ENCODE measurements at regions not wholly inside any gene's neighbourhood (a gene's known extent, or its start where the extent isn't known, plus 50 kb on each side); places are given as distances from the start of the nearest gene placed in this dataset.
A peak's percentile ranks its signal among the peaks of the same experiment; 100 is the strongest.
"Not testable (repeated sequence)": the region's sequence is repeated elsewhere in the genome, so short reads cannot be mapped to it uniquely, and the experiment has no call there.

DNA sequence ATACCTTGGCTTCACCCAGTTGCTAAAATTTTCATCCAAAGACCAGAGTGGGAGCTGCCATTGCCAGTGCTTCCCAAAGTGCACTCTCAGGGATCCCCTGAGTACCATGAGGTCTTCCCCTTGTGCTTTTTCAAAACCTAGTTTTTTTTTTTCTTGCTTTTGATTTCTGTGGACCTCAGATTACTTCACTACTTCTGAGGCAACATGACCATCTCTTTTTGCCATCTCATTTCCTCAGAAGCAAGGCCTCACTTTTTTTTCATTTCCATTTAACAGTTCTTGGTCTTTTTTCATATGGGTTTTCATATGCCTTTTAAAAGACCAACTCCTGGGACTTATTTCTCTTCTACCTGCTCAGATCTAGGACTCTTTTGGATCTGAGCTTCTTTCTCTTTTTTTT, 64.1 kb upstream of the MMS22L start:
- Histone ChIP-seq H3K9me3 (ENCODE audit: control insufficient read depth, low read length) (no peaks in the 10 kb centered on the region), H3K27ac (ENCODE audit: low read depth in 1 of 2, low read length in 2 of 2) (no peak overlapping the region), H3K4me1 (ENCODE audit: control insufficient read depth in 1 of 2, insufficient read depth in 2 of 2, low read length in 2 of 2) (no peaks in the 10 kb centered on the region), H3K27me3 (ENCODE audit: control insufficient read depth in 1 of 2, insufficient read depth in 2 of 2, low read length in 1 of 2) (no peaks in the 10 kb centered on the region), H3K4me3 (ENCODE audit: low read length in 2 of 2) (no peak overlapping the region), H3K36me3 (ENCODE audit: control insufficient read depth in 1 of 2, insufficient read depth in 2 of 2, low read length in 1 of 2) (no peaks in the 10 kb centered on the region)
- no peak for DNase-seq
- intact Hi-C loops (cut with DNase I) = no loop called here
- ATAC-seq (ENCODE audit: low FRiP score) = no peak

DNA sequence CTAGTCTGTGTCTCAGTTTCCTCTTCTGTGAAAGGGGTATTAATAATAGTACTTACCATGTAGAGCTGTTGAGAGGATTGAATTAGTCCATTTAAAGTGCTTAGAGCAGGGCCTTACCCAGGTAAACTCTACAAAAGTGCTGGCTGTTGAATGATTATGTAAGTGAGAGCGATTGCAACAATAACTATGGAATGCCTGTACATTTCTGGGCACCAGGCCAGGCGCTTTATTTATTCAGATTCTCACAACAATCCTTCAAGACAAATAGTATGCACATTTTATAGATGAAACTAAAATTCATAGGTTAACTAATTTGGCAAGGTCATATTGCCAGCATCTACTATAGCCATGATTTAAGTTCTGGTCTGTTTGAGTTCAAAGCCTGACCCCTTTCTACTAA, 78.3 kb upstream of the MMS22L start:
- no peaks in the 10 kb centered on the region for H3K4me1 ChIP-seq (ENCODE audit: control insufficient read depth in 1 of 2, insufficient read depth in 2 of 2, low read length in 2 of 2)
- no peak overlapping the region for H3K27ac ChIP-seq (ENCODE audit: low read depth in 1 of 2, low read length in 2 of 2)
- no peak for DNase-seq
- WGBS, 2 donors = 52 to 60% methylated on average over 2 of the region's 2 CpGs
- ATAC-seq (ENCODE audit: low FRiP score) = no peak
- no peaks in the 10 kb centered on the region for H3K9me3 ChIP-seq (ENCODE audit: control insufficient read depth, low read length)
- H3K36me3 ChIP-seq (ENCODE audit: control insufficient read depth in 1 of 2, insufficient read depth in 2 of 2, low read length in 1 of 2) = no peaks in the 10 kb centered on the region
- intact Hi-C loops (cut with DNase I) = no loop called here
- H3K4me3 ChIP-seq (ENCODE audit: low read length in 2 of 2) = no peak overlapping the region
- no peaks in the 10 kb centered on the region for H3K27me3 ChIP-seq (ENCODE audit: control insufficient read depth in 1 of 2, insufficient read depth in 2 of 2, low read length in 1 of 2)

DNA sequence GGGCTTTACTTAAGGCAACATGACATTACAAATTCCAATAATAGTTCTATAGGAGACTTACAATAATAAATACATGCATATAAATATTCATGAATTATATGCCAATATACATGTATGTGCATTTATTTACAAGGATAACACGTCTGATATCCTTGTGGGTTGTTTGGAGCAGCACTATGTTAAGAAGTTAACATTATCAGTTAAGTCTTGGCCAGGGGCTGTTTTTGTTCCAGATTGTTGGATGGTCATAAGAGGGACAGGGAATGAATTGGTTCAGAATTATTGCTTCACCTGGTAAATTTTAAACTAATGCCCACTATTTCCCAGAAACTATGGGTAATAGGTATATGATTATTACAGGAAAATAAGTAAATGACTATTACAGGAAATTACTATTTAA, 81.3 kb upstream of the MMS22L start:
- H3K4me3 ChIP-seq (ENCODE audit: low read length in 2 of 2) = no peak overlapping the region
- H3K27me3 ChIP-seq (ENCODE audit: control insufficient read depth in 1 of 2, insufficient read depth in 2 of 2, low read length in 1 of 2) = no peaks in the 10 kb centered on the region
- H3K27ac ChIP-seq (ENCODE audit: low read depth in 1 of 2, low read length in 2 of 2) = no peak overlapping the region
- ATAC-seq (ENCODE audit: low FRiP score) = no peak
- no peaks in the 10 kb centered on the region for H3K4me1 ChIP-seq (ENCODE audit: control insufficient read depth in 1 of 2, insufficient read depth in 2 of 2, low read length in 2 of 2)
- 47 to 52% methylated on average over 1 of the region's 1 CpG for WGBS, 2 donors
- intact Hi-C loops (cut with DNase I) = no loop called here
- no peaks in the 10 kb centered on the region for H3K36me3 ChIP-seq (ENCODE audit: control insufficient read depth in 1 of 2, insufficient read depth in 2 of 2, low read length in 1 of 2)
- H3K9me3 ChIP-seq (ENCODE audit: control insufficient read depth, low read length) = no peaks in the 10 kb centered on the region
- DNase-seq = no peak

DNA sequence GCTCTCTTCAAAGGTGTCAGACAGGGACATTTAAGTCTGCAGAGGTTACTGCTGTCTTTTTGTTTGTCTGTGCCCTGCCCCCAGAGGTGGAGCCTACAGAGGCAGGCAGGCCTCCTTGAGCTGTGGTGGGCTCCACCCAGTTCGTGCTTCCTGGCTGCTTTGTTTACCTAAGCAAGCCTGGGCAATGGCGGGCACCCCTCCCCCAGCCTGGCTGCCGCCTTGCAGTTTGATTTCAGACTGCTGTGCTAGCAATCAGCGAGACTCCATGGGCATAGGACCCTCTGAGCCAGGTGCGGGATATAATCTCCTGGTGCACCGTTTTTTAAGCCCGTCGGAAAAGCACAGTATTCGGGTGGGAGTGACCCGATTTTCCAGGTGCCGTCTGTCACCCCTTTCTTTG, 99.1 kb upstream of the MMS22L start:
- H3K27ac ChIP-seq (ENCODE audit: low read depth in 1 of 2, low read length in 2 of 2); H3K4me1 ChIP-seq (ENCODE audit: control insufficient read depth in 1 of 2, insufficient read depth in 2 of 2, low read length in 2 of 2); H3K36me3 ChIP-seq (ENCODE audit: control insufficient read depth in 1 of 2, insufficient read depth in 2 of 2, low read length in 1 of 2); H3K9me3 ChIP-seq (ENCODE audit: control insufficient read depth, low read length); H3K4me3 ChIP-seq (ENCODE audit: low read length in 2 of 2); intact Hi-C loops (cut with DNase I); DNase-seq; ATAC-seq (ENCODE audit: low FRiP score); H3K27me3 ChIP-seq (ENCODE audit: control insufficient read depth in 1 of 2, insufficient read depth in 2 of 2, low read length in 1 of 2): not testable (repeated sequence)
- 89 to 94% methylated on average over 9 to 11 of the region's 11 CpGs for WGBS, 2 donors

DNA sequence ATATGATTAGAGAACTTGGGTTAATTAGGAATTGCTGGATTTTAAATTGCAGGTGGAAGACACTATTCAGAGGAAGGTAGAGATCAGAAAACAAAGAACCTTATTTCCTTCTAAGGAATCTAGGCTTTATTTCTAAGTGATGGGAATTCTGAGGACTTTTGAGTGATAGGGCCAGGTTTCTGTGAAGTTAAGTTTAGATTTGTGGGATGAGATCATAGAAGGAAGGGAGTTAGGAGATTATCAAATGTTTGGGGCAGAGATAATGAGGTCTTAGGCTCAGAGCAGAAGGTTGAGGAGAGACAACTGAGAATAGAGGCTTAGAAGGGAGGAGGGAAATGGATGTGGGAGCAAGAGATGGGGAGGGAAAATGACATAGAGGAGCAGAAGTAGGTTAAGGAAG, 109.7 kb upstream of the MMS22L start:
- no peaks in the 10 kb centered on the region for H3K9me3 ChIP-seq (ENCODE audit: control insufficient read depth, low read length)
- ATAC-seq (ENCODE audit: low FRiP score) = no peak
- no peaks in the 10 kb centered on the region for H3K36me3 ChIP-seq (ENCODE audit: control insufficient read depth in 1 of 2, insufficient read depth in 2 of 2, low read length in 1 of 2)
- H3K4me1 ChIP-seq (ENCODE audit: control insufficient read depth in 1 of 2, insufficient read depth in 2 of 2, low read length in 2 of 2) = no peaks in the 10 kb centered on the region
- no peak overlapping the region for H3K27ac ChIP-seq (ENCODE audit: low read depth in 1 of 2, low read length in 2 of 2)
- intact Hi-C loops (cut with DNase I) = loop anchor here (2.0 to 10.0 kb wide), 3 partner anchors 205 to 328 kb away; no protein-coding TSS in a partner anchor
- no peak overlapping the region for H3K4me3 ChIP-seq (ENCODE audit: low read length in 2 of 2)
- no peak for DNase-seq
- no peaks in the 10 kb centered on the region for H3K27me3 ChIP-seq (ENCODE audit: control insufficient read depth in 1 of 2, insufficient read depth in 2 of 2, low read length in 1 of 2)

DNA sequence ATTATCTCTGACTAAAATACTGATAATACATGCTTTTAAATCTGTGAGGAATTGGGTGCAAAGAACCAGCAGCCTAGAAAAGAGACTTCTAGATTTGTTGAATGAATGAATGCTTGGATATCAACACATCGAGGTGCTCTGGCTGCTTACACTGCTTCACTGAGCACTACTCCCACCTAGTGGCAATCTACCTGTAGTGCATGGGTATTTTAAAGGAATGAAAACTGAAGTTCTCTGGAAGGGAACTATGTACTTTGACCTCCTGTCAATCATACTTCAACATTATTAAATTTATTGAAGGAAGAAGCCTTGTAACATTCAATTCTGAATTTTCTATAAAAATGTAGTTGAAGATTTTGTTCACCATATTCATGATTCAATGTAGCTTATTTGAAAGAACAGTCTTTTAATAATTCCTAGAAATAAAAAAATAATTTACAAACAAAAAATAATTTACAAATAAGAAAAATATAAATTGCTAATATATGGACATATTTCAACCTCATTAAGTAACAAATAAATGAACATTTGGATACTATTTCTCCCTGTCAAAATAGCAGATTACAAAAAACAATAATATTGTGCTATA, 111.2 kb upstream of the MMS22L start:
- ATAC-seq (ENCODE audit: low FRiP score) = peak; percentile 76
- intact Hi-C loops (cut with DNase I) = loop anchor here (5.0 to 10.0 kb wide), 2 partner anchors 207 to 329 kb away; no protein-coding TSS in a partner anchor
- Histone ChIP-seq H3K4me3 (ENCODE audit: low read length in 2 of 2) (no peak overlapping the region), H3K9me3 (ENCODE audit: control insufficient read depth, low read length) (no peaks in the 10 kb centered on the region), H3K36me3 (ENCODE audit: control insufficient read depth in 1 of 2, insufficient read depth in 2 of 2, low read length in 1 of 2) (no peaks in the 10 kb centered on the region), H3K27me3 (ENCODE audit: control insufficient read depth in 1 of 2, insufficient read depth in 2 of 2, low read length in 1 of 2) (no peaks in the 10 kb centered on the region), H3K4me1 (ENCODE audit: control insufficient read depth in 1 of 2, insufficient read depth in 2 of 2, low read length in 2 of 2) (no peaks in the 10 kb centered on the region), H3K27ac (ENCODE audit: low read depth in 1 of 2, low read length in 2 of 2) (no peak overlapping the region)
- no peak for DNase-seq
- WGBS, 2 donors = 0 to 1% methylated on average over 1 of the region's 1 CpG

DNA sequence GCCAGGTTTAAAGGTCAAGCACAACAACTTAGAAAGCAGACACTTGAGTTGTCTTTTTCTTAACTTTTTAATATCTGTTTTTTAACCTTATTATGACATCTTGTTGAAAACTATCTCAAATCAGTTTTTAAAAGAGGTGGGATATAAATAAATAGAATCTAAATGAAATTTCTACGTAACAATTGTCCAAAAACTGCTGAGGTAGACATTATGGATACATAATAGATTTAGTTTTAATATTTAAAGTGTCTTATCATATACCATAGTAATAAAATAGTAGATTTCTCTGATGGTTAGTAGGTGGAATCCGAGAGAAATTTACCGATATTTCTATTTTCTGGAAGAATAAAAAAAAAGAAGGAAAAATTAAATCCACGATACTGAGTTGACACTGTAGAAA, 113.9 kb upstream of the MMS22L start:
- Histone ChIP-seq H3K4me3 (ENCODE audit: low read length in 2 of 2) (no peak overlapping the region), H3K9me3 (ENCODE audit: control insufficient read depth, low read length) (no peaks in the 10 kb centered on the region), H3K4me1 (ENCODE audit: control insufficient read depth in 1 of 2, insufficient read depth in 2 of 2, low read length in 2 of 2) (no peaks in the 10 kb centered on the region), H3K27me3 (ENCODE audit: control insufficient read depth in 1 of 2, insufficient read depth in 2 of 2, low read length in 1 of 2) (no peaks in the 10 kb centered on the region), H3K27ac (ENCODE audit: low read depth in 1 of 2, low read length in 2 of 2) (no peak overlapping the region), H3K36me3 (ENCODE audit: control insufficient read depth in 1 of 2, insufficient read depth in 2 of 2, low read length in 1 of 2) (no peaks in the 10 kb centered on the region)
- intact Hi-C loops (cut with DNase I) = loop anchor here (10.0 kb wide), 1 partner anchor 332 kb away; no protein-coding TSS in a partner anchor
- 91 to 92% methylated on average over 4 of the region's 4 CpGs for WGBS, 2 donors
- DNase-seq (no peak), ATAC-seq (ENCODE audit: low FRiP score) (no peak)

DNA sequence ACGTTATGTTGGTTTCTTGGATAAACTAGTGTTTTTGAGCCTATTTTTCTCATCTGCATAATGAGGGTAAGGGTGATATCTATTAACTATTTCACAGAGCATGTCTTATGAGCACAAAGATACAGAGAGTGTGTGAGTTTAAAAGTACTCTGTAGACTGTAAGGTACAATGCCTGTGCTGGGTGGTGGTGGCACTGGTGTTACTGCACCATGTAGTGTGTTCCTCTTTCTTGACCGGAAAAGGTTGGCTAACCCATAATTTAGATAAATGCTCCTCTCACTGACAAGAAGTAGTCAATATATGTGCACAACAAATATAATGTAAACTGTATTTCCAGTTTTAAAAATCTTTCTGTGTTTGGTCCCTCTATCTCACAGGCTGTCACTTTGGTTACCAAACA, 116.2 kb upstream of the MMS22L start:
- ATAC-seq (ENCODE audit: low FRiP score) (no peak), DNase-seq (no peak)
- Histone ChIP-seq H3K27me3 (ENCODE audit: control insufficient read depth in 1 of 2, insufficient read depth in 2 of 2, low read length in 1 of 2) (no peaks in the 10 kb centered on the region), H3K4me1 (ENCODE audit: control insufficient read depth in 1 of 2, insufficient read depth in 2 of 2, low read length in 2 of 2) (no peaks in the 10 kb centered on the region), H3K36me3 (ENCODE audit: control insufficient read depth in 1 of 2, insufficient read depth in 2 of 2, low read length in 1 of 2) (no peaks in the 10 kb centered on the region), H3K9me3 (ENCODE audit: control insufficient read depth, low read length) (no peaks in the 10 kb centered on the region), H3K27ac (ENCODE audit: low read depth in 1 of 2, low read length in 2 of 2) (no peak overlapping the region), H3K4me3 (ENCODE audit: low read length in 2 of 2) (no peak overlapping the region)
- 79 to 88% methylated on average over 2 of the region's 2 CpGs for WGBS, 2 donors
- intact Hi-C loops (cut with DNase I) = loop anchor here (10.0 kb wide), 1 partner anchor 334 kb away; no protein-coding TSS in a partner anchor

DNA sequence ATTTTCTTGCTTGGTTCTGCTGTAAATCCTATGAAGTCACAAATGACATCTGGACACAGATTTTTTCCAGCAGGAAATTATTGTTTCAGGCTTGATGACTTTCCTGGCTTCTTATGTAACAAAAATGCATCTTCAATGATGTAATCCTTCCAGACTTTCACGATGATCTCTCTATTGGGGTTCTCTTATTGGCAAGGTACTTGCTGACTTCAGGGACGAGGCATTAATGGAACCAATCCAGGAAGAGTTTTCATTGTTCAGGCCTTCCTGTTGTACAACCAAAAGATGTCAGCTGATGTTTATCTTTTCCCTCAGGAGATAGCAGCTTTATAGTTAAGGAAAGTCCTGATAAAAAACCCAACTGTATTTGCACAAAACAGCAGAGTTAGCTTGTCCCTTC, 118.5 kb upstream of the MMS22L start:
- ATAC-seq (ENCODE audit: low FRiP score) = no peak
- Histone ChIP-seq H3K4me1 (ENCODE audit: control insufficient read depth in 1 of 2, insufficient read depth in 2 of 2, low read length in 2 of 2) (no peaks in the 10 kb centered on the region), H3K27me3 (ENCODE audit: control insufficient read depth in 1 of 2, insufficient read depth in 2 of 2, low read length in 1 of 2) (no peaks in the 10 kb centered on the region), H3K9me3 (ENCODE audit: control insufficient read depth, low read length) (no peaks in the 10 kb centered on the region), H3K4me3 (ENCODE audit: low read length in 2 of 2) (no peak overlapping the region), H3K36me3 (ENCODE audit: control insufficient read depth in 1 of 2, insufficient read depth in 2 of 2, low read length in 1 of 2) (no peaks in the 10 kb centered on the region), H3K27ac (ENCODE audit: low read depth in 1 of 2, low read length in 2 of 2) (no peak overlapping the region)
- 17 to 20% methylated on average over 2 of the region's 2 CpGs for WGBS, 2 donors
- no peak for DNase-seq
- intact Hi-C loops (cut with DNase I) = no loop called here

All from aorta (tissue), 5 donors.